Astrocyte (in vitro differentiated cells and primary cell): ENCODE measurements at regions not wholly inside any gene's neighbourhood (a gene's known extent, or its start where the extent isn't known, plus 50 kb on each side); places are given as distances from the start of the nearest gene placed in this dataset.
"Not testable (repeated sequence)": the region's sequence is repeated elsewhere in the genome, so short reads cannot be mapped to it uniquely, and the experiment has no call there.

Source experiments
- DNase-seq: peaks from one replicate; pipeline ENCODE4 v3.0.0-alpha.2; 2010; ENCODE audit warnings: low read depth
- FAIRE-seq: peaks from 2 replicates; lab custom pipeline; 2011; peaks lifted over from hg19 to GRCh38; lab: Jason Lieb, UNC
- H2AFZ ChIP-seq: 2 replicates; pipeline ENCODE4 v1.6.0; 2012; ENCODE audit warnings: low read depth, low read length, inconsistent platforms
- H3K27ac ChIP-seq: 2 replicates; pipeline ENCODE4 v1.5.1; 2011; ENCODE audit warnings: low read depth, low read length, inconsistent platforms
- H3K27me3 ChIP-seq: 2 replicates; pipeline ENCODE4 v1.6.0; 2011; ENCODE audit warnings: low read length, inconsistent platforms; ENCODE audit not compliant: insufficient read depth
- H3K36me3 ChIP-seq: 2 replicates; pipeline ENCODE4 v1.5.1; 2011; ENCODE audit warnings: low read length, inconsistent platforms; ENCODE audit not compliant: insufficient read depth
- H3K4me1 ChIP-seq: 2 replicates; pipeline ENCODE4 v1.5.1; 2011; ENCODE audit warnings: low read length, inconsistent platforms; ENCODE audit not compliant: insufficient read depth
- H3K4me2 ChIP-seq: 2 replicates; pipeline ENCODE4 v1.6.0; 2012; ENCODE audit warnings: low read length, inconsistent platforms
- H3K4me3 ChIP-seq: 2 replicates; pipeline ENCODE4 v1.5.1; 2011; ENCODE audit warnings: low read depth, mild to moderate bottlenecking, low read length, inconsistent platforms; ENCODE audit not compliant: insufficient read depth
- H3K79me2 ChIP-seq: 2 replicates; pipeline ENCODE4 v1.6.0; 2012; ENCODE audit warnings: mild to moderate bottlenecking, low read length, inconsistent platforms; ENCODE audit not compliant: insufficient read depth
- H3K9ac ChIP-seq: 2 replicates; pipeline ENCODE4 v1.6.0; 2012; ENCODE audit warnings: mild to moderate bottlenecking, low read length, inconsistent platforms
- H3K9me3 ChIP-seq: 2 replicates; pipeline ENCODE4 v1.5.1; 2012; ENCODE audit warnings: low read depth, mild to moderate bottlenecking, low read length, inconsistent platforms; ENCODE audit not compliant: insufficient read depth
- H4K20me1 ChIP-seq: 2 replicates; pipeline ENCODE4 v1.6.0; 2012; ENCODE audit warnings: low read length, inconsistent platforms; ENCODE audit not compliant: insufficient read depth
- H3K27ac Mint-ChIP-seq: one replicate; pipeline ENCODE4 v1.8.0; 2021; ENCODE audit warnings: mild to moderate bottlenecking, mixed read lengths; ENCODE audit not compliant: unreplicated experiment
- H3K27me3 Mint-ChIP-seq: one replicate; pipeline ENCODE4 v1.8.0; 2021; ENCODE audit warnings: low read depth, mixed read lengths; ENCODE audit not compliant: unreplicated experiment
- H3K36me3 Mint-ChIP-seq: one replicate; pipeline ENCODE4 v1.8.0; 2021; ENCODE audit warnings: low read depth, mixed read lengths; ENCODE audit not compliant: unreplicated experiment
- H3K4me1 Mint-ChIP-seq: one replicate; pipeline ENCODE4 v1.8.0; 2021; ENCODE audit warnings: low read depth, mixed read lengths; ENCODE audit not compliant: unreplicated experiment
- H3K4me3 Mint-ChIP-seq: one replicate; pipeline ENCODE4 v1.8.0; 2021; ENCODE audit warnings: mild to moderate bottlenecking, moderate library complexity, mixed read lengths; ENCODE audit not compliant: unreplicated experiment
- H3K9me3 Mint-ChIP-seq: one replicate; pipeline ENCODE4 v1.8.0; 2021; ENCODE audit warnings: mild to moderate bottlenecking, mixed read lengths; ENCODE audit not compliant: unreplicated experiment
- EZH2 ChIP-seq: IDR thresholded peaks from 2 replicates; pipeline ENCODE4 v1.6.1; 2012; ENCODE audit warnings: mild to moderate bottlenecking, low read length, inconsistent platforms; ENCODE audit not compliant: insufficient read depth
- TF ChIP-seq, protein P1 (sequence below): IDR thresholded peaks from 2 replicates; pipeline ENCODE4 v1.5.1; 2011; ENCODE audit warnings: low read depth, mild to moderate bottlenecking, inconsistent platforms, low read length, moderate library complexity; ENCODE audit not compliant: insufficient read depth

- TF ChIP-seq EZH2: no peak
- TF ChIP-seq, protein P1, sequence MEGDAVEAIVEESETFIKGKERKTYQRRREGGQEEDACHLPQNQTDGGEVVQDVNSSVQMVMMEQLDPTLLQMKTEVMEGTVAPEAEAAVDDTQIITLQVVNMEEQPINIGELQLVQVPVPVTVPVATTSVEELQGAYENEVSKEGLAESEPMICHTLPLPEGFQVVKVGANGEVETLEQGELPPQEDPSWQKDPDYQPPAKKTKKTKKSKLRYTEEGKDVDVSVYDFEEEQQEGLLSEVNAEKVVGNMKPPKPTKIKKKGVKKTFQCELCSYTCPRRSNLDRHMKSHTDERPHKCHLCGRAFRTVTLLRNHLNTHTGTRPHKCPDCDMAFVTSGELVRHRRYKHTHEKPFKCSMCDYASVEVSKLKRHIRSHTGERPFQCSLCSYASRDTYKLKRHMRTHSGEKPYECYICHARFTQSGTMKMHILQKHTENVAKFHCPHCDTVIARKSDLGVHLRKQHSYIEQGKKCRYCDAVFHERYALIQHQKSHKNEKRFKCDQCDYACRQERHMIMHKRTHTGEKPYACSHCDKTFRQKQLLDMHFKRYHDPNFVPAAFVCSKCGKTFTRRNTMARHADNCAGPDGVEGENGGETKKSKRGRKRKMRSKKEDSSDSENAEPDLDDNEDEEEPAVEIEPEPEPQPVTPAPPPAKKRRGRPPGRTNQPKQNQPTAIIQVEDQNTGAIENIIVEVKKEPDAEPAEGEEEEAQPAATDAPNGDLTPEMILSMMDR: no peak
- Histone ChIP-seq H3K27me3 (no peaks in the 10 kb centered on the region), H3K9me3 (no peaks in the 10 kb centered on the region), H3K4me1 (no peaks in the 10 kb centered on the region), H2AFZ (no peak overlapping the region), H3K9ac (no peak overlapping the region), H3K4me3 (no peak overlapping the region), H3K27ac (no peak overlapping the region), H3K36me3 (no peaks in the 10 kb centered on the region), H3K4me2 (no peak overlapping the region), H4K20me1 (no peaks in the 10 kb centered on the region), H3K79me2 (no peaks in the 10 kb centered on the region)
- no peaks in the 10 kb centered on the region for H3K36me3 Mint-ChIP-seq
- H3K4me1 Mint-ChIP-seq: no peaks in the 10 kb centered on the region
- H3K27ac Mint-ChIP-seq: no peak overlapping the region
- H3K9me3 Mint-ChIP-seq: no peaks in the 10 kb centered on the region
- H3K27me3 Mint-ChIP-seq: peaks cover 3% of the 10 kb centered on the region
- DNase-seq: no peak
- FAIRE-seq: no peak
- H3K4me3 Mint-ChIP-seq: no peak overlapping the region
Measured at GRCh38 chr10:27330074-27330473, 89.5 kb upstream of the ACBD5 start.

DNA sequence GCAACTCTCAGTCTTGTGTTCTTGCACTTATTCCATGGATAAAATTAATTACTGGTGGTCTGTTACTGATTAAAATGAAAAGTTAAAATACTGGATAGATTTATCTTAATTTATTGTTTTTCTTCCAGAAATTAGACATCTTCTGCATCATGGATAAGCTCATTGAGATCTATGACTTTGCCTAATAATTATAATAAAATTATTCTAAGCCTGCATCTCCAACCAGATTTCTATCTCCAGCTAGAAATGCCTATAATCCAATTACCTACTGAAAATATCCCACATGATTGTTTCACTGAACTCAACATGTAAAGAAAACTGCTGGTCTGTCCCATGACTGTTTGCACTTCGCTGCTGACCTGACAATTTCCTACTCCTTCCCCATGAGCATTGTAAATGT, 88.3 kb upstream of the ACBD5 start:
- no peak for TF ChIP-seq EZH2
- Mint-ChIP-seq H3K27me3 (peaks cover 3% of the 10 kb centered on the region), H3K27ac (no peak overlapping the region)

DNA sequence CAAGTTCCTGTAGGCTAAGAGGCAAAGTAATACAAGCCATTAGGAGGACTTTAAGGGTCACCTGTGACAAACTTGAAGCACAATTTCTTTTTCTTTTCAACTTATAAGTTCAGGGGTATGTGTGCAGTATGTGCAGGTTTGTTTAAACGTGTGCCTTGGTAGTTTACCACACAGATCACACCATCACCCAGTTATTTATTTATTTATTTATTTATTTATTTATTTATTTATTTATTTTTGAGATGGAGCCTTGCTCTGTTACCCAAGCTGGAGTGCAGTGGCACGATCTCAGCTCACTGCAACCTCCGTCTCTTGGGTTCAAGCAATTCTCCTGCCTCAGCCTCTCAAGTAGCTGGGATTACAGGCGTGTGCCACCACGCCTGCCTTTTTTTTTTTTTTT, 86.2 kb upstream of the ACBD5 start:
- H3K4me2 ChIP-seq, H3K36me3 Mint-ChIP-seq, H3K4me1 Mint-ChIP-seq, FAIRE-seq, H3K4me3 ChIP-seq, H3K27me3 Mint-ChIP-seq, H4K20me1 ChIP-seq, H3K27me3 ChIP-seq, H3K27ac ChIP-seq, H3K9ac ChIP-seq, H3K27ac Mint-ChIP-seq, H3K79me2 ChIP-seq, H3K9me3 ChIP-seq, H2AFZ ChIP-seq, DNase-seq, H3K4me3 Mint-ChIP-seq, H3K9me3 Mint-ChIP-seq, H3K4me1 ChIP-seq, H3K36me3 ChIP-seq: not testable (repeated sequence)

More for the DNA sequence above, 88.3 kb upstream of the ACBD5 start:
- Mint-ChIP-seq H3K9me3 (no peaks in the 10 kb centered on the region), H3K4me1 (no peaks in the 10 kb centered on the region), H3K36me3 (no peaks in the 10 kb centered on the region), H3K4me3 (no peak overlapping the region)
- no peak for FAIRE-seq
- Histone ChIP-seq H3K4me3 (no peak overlapping the region), H3K9ac (no peak overlapping the region), H3K9me3 (no peaks in the 10 kb centered on the region), H4K20me1 (no peaks in the 10 kb centered on the region), H3K27ac (no peak overlapping the region), H3K36me3 (no peaks in the 10 kb centered on the region), H3K4me2 (no peak overlapping the region), H3K4me1 (no peaks in the 10 kb centered on the region), H3K79me2 (no peaks in the 10 kb centered on the region), H3K27me3 (no peaks in the 10 kb centered on the region), H2AFZ (no peak overlapping the region)
- DNase-seq: no peak
